Stomach smooth muscle (tissue), 2 donors: ENCODE measurements at regions not wholly inside any gene's neighbourhood (a gene's known extent, or its start where the extent isn't known, plus 50 kb on each side); places are given as distances from the start of the nearest gene placed in this dataset.

ENCODE experiments used
- H3K27ac ChIP-seq: one replicate; pipeline ENCODE4 v1.7.0; 2013; ENCODE audit warnings: mild to moderate bottlenecking, low read length, inconsistent platforms
- H3K27me3 ChIP-seq, 2 donors: one replicate each; pipeline ENCODE4 v1.7.0; 2013; ENCODE audit warnings: low read length in 2 of 2; ENCODE audit not compliant: insufficient read depth in 2 of 2, control insufficient read depth in 1 of 2
- H3K36me3 ChIP-seq, 2 donors: one replicate each; pipeline ENCODE4 v1.7.0; 2013; ENCODE audit warnings: low read length in 2 of 2; ENCODE audit not compliant: control insufficient read depth in 2 of 2, insufficient read depth in 2 of 2
- H3K4me1 ChIP-seq: one replicate; pipeline ENCODE4 v1.7.0; 2013; ENCODE audit warnings: low read length; ENCODE audit not compliant: control insufficient read depth, insufficient read depth
- H3K4me3 ChIP-seq, 2 donors: one replicate each; pipeline ENCODE4 v1.7.0; 2013; ENCODE audit warnings: low read length in 2 of 2
- H3K9ac ChIP-seq, 2 donors: one replicate each; pipeline ENCODE4 v1.7.0; 2013; ENCODE audit warnings: low read length in 2 of 2, mild to moderate bottlenecking in 1 of 2
- H3K9me3 ChIP-seq, 2 donors: one replicate each; pipeline ENCODE4 v1.7.0; 2013; ENCODE audit warnings: low read length in 2 of 2; ENCODE audit not compliant: control insufficient read depth in 2 of 2
- donor health status: healthy.
- donor health status: Pancreatic carcinoma.

DNA sequence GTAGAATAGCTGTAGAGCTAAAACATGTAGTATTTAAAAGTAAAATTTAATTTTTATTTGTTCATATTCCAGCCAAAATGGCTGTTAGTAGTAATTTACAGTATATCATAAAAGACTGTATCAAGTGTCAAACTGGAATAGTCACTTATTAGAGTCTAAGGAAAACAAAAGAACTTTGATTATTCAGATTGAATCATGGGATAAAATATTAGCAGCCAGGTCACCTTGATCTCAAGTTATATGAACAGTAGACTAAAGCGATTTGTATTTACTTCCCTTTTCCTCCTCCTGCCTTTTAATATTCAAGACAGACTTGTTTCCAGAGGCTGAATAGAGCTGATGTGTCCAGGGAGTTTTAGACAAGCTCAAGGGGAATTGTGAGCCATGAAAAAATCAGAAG lies 54.4 kb downstream of the PMAIP1 start:
- no peaks in the 10 kb centered on the region for H3K4me1 ChIP-seq

More for the DNA sequence above, 54.4 kb downstream of the PMAIP1 start:
- H3K36me3 ChIP-seq: no peaks in the 10 kb centered on the region
- H3K4me3 ChIP-seq: no peak overlapping the region
- H3K9me3 ChIP-seq: no peaks in the 10 kb centered on the region
- H3K27me3 ChIP-seq: no peaks in the 10 kb centered on the region
- H3K27ac ChIP-seq: no peak overlapping the region
- H3K9ac ChIP-seq: no peak overlapping the region
